ENCODE measurements at regions not wholly inside any gene's neighbourhood (a gene's known extent, or its start where the extent isn't known, plus 50 kb on each side); places are given as distances from the start of the nearest gene placed in this dataset.

- no peak overlapping the region for H3K4me3 ChIP-seq (ENCODE audit: low read depth, low read length)
- POLR2A ChIA-PET = no interaction called here
- no peak for DNase-seq (ENCODE audit: low read depth, low spot score)
- CTCF ChIA-PET = no interaction called here
- no peak for TF ChIP-seq CTCF (IDR thresholded peaks at IDR 0.05; ENCODE audit: insufficient read depth, low read length, missing control alignments)
Measured at GRCh38 chr7:50862302-50862701, 79.6 kb upstream of the GRB10 start.

DNA sequence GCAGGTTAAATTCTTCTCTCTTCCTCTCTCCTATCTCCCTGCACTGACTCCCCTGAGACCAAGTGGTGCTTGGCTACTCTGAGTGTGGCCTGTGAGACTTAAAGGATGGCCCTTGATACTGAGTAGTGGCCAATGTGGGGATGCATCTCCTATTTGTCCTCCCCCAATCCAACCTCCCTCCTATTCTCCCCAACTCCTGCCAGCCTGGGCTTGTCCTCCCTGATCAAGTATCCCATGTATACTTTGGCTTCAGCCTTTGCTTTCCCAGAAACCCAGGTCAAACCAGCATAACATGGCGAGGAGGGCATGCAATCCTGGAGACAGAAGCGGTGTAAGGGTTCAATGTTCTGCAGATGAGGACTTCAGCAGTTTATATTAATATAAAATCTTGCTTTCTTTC is 77.9 kb upstream of the GRB10 start:
- no peak for DNase-seq (ENCODE audit: low read depth, low spot score)
- no peak for TF ChIP-seq CTCF (IDR thresholded peaks at IDR 0.05; ENCODE audit: insufficient read depth, low read length, missing control alignments)
- POLR2A ChIA-PET = no interaction called here
- no peak overlapping the region for H3K4me3 ChIP-seq (ENCODE audit: low read depth, low read length)
- CTCF ChIA-PET = no interaction called here

DNA sequence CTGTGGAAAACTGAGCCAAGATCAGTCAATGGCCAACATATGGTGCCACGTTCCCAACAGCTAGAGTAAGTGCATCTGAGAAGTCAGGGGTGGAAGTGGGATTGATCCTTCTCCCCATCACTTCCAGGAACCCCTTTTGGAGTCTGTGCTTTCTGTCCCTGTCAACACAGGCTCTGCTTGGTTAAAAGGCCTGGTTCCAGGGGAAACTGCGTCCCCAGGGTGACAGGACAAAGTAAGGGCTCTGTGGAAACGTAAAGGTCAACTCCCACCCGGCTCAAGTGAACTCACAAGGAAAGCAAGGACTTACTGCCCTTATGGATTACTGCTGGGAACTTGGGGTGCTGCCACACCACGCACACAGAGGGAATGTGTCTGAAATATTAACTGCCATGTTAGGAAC is 77.5 kb upstream of the GRB10 start:
- TF ChIP-seq CTCF (IDR thresholded peaks at IDR 0.05; ENCODE audit: insufficient read depth, low read length, missing control alignments) = no peak
- DNase-seq (ENCODE audit: low read depth, low spot score) = no peak
- CTCF ChIA-PET = no interaction called here
- POLR2A ChIA-PET = no interaction called here
- no peak overlapping the region for H3K4me3 ChIP-seq (ENCODE audit: low read depth, low read length)

DNA sequence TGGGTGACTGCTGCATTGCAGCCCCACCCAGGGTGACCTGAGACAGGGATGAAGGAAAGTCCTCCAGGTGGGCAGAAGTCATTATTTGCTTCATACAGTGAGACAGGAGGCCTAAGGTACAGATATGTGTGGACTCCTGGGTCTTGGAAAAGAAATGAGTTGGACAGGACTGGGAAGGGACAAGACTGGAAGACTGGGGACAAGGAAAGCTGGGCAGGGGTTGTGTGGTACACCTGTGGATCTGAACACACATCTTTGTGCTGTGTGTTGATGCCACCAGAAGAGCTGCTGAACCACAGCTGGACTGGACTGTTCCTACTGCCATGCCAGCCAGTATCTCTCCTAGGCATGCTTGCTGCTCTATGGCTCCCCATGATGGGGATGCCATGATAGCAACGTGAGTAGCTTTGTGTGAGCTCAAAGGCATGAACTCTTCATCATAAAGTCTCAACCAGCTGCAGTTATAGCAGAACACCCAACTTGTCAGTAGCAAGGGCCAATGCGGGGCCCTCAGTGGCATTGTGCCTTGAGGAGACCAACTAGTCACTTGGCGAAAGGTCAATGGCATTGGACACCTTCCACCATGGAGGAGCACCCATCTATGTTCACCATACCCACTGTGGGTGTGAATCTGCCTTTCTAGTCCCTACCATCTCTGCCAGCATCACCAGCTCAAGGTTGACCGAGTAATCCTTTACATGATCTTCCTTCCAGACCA is 76.0 kb upstream of the GRB10 start:
- ChIA-PET CTCF (no interaction called here), POLR2A (no interaction called here)
- DNase-seq (ENCODE audit: low read depth, low spot score) = no peak
- no peak overlapping the region for H3K4me3 ChIP-seq (ENCODE audit: low read depth, low read length)
- TF ChIP-seq CTCF (IDR thresholded peaks at IDR 0.05; ENCODE audit: insufficient read depth, low read length, missing control alignments) = no peak

DNA sequence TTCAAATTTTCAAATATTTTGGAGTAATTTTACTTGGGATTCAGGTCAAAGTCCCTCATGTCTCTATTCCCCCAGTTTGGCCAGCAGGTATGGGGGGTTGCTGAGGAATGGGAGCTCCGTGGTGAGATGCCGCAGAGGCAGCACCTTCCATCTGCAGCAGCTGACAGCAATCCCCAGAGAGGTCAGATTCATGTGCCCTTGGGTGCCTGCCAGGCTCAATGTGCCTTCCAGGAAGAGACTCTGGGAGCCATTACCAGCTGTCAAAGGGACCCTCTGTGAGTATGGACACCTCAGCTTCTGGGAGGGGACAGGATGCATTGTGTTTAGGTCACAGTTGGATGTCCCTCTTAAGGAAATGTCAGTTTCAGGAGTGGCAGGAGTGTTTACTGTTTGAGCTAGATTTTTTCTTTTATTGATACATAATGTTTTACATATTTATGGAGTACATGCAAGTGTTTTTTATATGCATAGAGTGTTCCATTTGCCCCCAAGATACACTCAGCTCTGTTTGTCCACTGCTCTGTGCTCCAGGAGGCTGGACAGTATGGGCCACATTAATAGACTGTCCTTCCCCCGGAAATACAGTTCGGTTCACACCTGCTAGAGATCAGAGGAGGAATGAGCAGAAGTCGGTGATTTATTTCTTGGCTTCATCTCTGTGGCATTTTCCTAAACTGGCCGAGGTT is 75.3 kb upstream of the GRB10 start:
- ChIA-PET CTCF (no interaction called here), POLR2A (no interaction called here)
- DNase-seq (ENCODE audit: low read depth, low spot score) = no peak
- no peak overlapping the region for H3K4me3 ChIP-seq (ENCODE audit: low read depth, low read length)
- TF ChIP-seq CTCF (IDR thresholded peaks at IDR 0.05; ENCODE audit: insufficient read depth, low read length, missing control alignments) = no peak

DNA sequence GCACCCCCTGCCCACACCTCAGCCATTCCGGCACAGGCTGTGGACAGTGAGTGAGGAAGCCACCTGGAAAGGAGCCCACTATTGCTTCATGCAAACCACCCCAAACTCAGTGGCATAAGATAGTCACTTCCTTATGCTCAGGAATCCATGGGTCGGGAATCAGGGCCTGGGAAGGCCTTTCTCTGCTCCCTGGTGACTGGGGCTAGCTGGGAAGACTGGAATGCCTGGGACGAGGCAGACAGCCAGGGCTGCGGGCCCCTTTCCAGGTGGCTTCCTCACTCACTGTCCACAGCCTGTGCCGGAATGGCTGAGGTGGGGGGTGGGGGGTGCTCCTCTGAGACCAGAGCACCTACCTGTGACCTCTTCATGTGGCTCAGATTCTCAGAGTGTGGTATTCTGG is 74.1 kb upstream of the GRB10 start:
- ChIA-PET POLR2A (no interaction called here), CTCF (no interaction called here)
- no peak overlapping the region for H3K4me3 ChIP-seq (ENCODE audit: low read depth, low read length)
- no peak for TF ChIP-seq CTCF (IDR thresholded peaks at IDR 0.05; ENCODE audit: insufficient read depth, low read length, missing control alignments)
- DNase-seq (ENCODE audit: low read depth, low spot score) = no peak
